NCI-H510A treated with DMSO at 0.1 percent for 48 hours (cell line): ENCODE measurements at regions not wholly inside any gene's neighbourhood (a gene's known extent, or its start where the extent isn't known, plus 50 kb on each side); places are given as distances from the start of the nearest gene placed in this dataset.
A peak's percentile ranks its signal among the peaks of the same experiment; 100 is the strongest.

Experiments
- DNase-seq: peaks from one replicate; lab custom pipeline; 2025; lab: John Stamatoyannopoulos, UW

GRCh38 chr19:23855676-23856075 is 59.0 kb upstream of the ZNF726 start:
- no peak for DNase-seq

GRCh38 chr19:23851966-23852365 is 62.7 kb upstream of the ZNF726 start:
- no peak for DNase-seq

DNA sequence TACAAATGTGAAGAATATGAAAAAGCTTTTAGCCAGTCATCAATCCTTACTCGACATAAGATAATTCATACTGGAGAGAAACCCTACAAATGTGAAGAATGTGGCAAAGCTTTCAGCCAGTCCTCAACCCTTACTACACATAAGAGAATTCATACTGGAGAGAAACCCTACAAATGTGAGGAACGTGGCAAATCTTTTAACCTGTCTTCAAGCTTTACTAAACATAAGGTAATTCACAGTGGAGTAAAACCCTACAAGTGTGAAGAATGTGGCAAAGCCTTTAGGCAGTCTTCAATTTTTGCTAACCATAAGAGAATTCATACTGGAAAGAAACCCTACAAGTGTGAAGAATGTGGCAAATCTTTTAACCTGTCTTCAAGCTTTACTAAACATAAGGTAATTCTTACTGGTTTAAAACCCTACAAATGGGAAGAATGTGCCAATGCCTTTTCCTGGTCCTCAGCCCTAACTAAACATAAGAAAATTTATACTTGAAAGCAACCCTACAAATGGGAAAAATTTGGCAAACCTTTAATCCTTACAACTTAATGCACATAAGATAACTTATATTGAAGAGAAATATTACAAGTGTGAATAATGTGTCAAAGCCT is 74.1 kb upstream of the ZNF681 start:
- DNase-seq = no peak

GRCh38 chr19:23823952-23824389 is 65.3 kb upstream of the ZNF681 start:
- DNase-seq = no peak

DNA sequence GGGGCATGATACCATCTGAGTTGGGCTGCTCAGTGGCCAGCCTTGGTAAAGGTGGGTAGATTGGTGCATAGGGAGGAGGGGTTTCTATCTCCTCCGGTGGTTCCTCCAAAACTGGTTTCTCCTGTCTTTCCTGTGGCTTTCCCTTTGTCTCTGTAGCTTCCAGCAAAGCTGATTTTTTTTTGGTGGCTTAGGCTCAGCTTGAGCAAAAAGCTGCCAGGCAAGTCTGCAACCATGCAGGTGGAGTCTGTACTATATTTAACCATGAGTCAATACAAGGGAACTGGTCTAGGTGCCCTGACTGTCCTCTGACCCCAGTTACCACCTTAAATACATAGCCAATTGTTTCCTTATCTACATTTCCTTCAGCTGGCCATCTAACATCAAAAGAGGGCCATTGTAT is 64.0 kb upstream of the ZNF681 start:
- DNase-seq = no peak

GRCh38 chr19:23817519-23817918 is 58.8 kb upstream of the ZNF681 start:
- peak; percentile 3 for DNase-seq

GRCh38 chr19:23810496-23810895 is 51.8 kb upstream of the ZNF681 start:
- DNase-seq = no peak
